ENCODE measurements at regions not wholly inside any gene's neighbourhood (a gene's known extent, or its start where the extent isn't known, plus 50 kb on each side); places are given as distances from the start of the nearest gene placed in this dataset.

GRCh38 chr15:97623091-97623661 is 337.3 kb upstream of the ARRDC4 start:
- no peak for DNase-seq (ENCODE audit: low read depth)

DNA sequence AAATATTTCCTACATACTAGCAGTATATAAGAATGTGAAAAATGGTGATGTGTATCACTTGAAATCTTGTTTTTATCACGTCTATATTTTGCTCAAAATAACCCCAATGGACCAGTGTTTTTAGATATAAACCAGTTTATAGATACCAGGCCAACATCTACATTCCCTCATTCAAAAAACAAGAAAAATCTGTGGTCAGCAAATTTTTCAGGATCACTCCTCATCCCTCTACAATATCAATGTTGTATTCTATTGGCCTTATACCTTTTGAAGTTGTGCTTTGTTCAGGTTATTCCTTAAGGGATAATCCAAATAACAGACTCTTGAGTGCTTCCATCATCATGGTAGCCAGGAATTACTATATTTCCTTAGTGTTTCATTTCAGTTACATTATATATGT is 332.9 kb upstream of the ARRDC4 start:
- DNase-seq (ENCODE audit: low read depth), result no peak

- DNase-seq (ENCODE audit: low read depth), result no peak
Measured at GRCh38 chr15:97645758-97646157, 314.7 kb upstream of the ARRDC4 start.

- DNase-seq (ENCODE audit: low read depth), result no peak
Measured at GRCh38 chr15:97648728-97649127, 311.8 kb upstream of the ARRDC4 start.

GRCh38 chr15:97652041-97652440 is 308.5 kb upstream of the ARRDC4 start:
- DNase-seq (ENCODE audit: low read depth), result no peak

- no peak for DNase-seq (ENCODE audit: low read depth)
Measured at GRCh38 chr15:97652700-97653167, 307.8 kb upstream of the ARRDC4 start.

GRCh38 chr15:97653896-97654295 is 306.6 kb upstream of the ARRDC4 start:
- DNase-seq (ENCODE audit: low read depth), result no peak

GRCh38 chr15:97654481-97655076 is 305.9 kb upstream of the ARRDC4 start:
- DNase-seq (ENCODE audit: low read depth), result no peak

DNA sequence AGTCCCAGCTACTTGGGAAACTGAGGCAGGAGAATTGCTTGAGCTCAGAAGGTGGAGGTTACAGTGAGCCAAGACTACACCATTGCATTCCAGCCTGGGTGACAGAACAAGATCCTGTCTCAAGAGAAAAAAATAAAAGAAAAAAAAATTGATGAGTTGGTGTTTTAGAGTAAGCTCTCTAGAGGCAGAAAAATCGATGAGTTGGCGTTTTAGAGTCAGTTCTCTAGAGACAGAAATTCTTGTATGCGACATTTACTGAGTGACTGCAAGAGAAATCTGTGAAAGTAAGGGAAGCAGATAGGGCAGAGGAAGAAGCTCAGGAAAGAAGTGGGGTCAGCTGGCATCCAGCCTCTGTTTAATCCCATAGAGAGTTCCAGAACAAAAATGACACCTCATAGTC is 298.7 kb upstream of the ARRDC4 start:
- DNase-seq (ENCODE audit: low read depth), result no peak

DNA sequence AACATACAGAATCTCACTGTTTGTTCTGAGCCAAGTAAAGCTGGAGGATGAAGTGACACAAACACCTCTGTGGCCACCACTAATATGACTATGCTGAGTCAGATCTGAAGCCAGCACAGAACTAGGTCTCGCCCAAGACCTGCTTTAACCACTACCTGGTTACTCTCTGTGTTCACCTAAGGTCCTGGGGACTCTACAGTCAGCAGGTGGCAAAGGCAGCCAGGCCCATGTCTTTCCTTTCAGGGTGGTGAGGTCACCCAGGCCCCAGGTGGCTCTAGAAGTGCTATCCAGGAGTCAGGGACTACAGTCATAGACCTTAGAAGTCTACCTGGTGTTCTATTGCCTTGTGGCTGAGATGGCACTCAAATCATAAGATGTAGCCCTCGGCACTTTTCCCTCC is 287.9 kb upstream of the ARRDC4 start:
- no peak for DNase-seq (ENCODE audit: low read depth)

- no peak for DNase-seq (ENCODE audit: low read depth)
Measured at GRCh38 chr15:97678656-97679055, 281.8 kb upstream of the ARRDC4 start.

DNA sequence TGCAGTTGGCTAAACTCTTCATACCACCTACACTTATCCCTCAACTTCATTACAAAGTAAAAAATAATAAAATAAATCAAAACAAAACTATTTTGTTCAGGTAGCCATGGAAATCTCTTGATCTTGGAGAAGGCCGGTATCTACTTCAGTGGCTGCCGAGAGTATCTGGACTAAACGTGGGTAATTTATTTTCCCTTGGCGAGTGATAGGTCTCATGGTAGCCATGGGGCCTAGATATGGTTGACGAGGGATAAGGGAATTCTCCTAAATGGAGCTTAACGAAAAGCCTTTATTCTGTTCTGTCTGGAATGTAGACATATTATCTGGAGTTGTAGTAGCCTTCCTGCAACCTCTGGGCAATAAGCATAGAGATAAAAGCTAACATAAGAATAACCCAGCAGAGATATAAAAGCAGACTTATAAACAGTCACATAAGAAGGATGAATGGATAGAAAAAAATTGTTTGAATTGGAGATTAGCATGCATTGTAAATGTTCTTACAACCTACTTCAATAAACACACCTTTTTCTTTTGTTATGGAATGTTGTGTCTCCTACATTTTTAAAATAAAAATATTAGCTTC is 281.3 kb upstream of the ARRDC4 start:
- no peak for DNase-seq (ENCODE audit: low read depth)

DNA sequence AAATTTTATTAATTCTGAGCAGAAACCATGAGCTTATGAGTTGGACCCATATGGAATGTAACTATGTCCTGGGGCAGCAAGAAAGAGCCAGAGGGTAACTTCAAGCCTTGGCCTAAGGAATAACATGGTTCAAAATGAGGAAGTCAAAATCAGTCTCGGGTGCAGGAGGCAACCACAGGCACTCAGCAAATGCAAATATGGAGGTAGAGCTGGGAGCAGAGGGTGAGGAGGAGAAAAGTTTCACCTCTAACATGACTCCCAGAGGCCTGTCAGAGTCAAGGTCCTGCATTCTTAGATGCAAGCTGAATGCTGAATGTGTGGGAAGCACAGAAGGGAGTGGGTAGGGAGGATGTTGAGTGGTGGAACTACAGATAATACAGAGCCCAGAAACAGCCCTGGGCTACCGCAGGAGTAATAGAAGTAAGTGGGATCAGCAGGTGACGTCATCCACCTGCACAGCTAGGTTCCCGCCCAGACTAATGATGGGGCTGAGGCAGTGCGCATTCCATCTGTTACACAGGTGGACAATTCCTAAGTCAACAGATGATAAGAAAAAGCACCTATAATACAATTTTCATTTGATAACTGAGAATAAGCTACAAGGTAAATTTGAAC is 279.8 kb upstream of the ARRDC4 start:
- no peak for DNase-seq (ENCODE audit: low read depth)

DNA sequence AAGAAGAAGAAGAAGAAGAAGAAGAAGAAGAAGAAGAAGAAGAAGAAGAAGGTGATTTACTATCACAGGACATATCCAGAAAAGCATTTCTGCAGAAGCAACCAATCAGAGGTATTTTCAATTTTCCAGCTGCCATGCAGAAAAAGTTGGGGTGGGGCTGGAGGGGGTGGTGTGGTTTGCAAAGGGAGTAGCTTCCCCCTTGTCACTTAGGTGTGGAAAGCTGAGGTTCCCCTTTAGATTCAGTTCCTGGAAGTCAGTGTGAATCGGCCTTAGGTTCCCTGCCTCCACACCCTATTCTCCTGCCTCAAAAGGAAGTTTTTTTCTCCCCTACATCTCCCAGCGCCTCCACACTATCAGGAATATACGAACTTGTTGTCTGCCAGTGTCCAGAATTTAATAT is 276.7 kb upstream of the ARRDC4 start:
- no peak for DNase-seq (ENCODE audit: low read depth)

- DNase-seq (ENCODE audit: low read depth), result no peak
Measured at GRCh38 chr15:97684249-97684648, 276.3 kb upstream of the ARRDC4 start.

DNA sequence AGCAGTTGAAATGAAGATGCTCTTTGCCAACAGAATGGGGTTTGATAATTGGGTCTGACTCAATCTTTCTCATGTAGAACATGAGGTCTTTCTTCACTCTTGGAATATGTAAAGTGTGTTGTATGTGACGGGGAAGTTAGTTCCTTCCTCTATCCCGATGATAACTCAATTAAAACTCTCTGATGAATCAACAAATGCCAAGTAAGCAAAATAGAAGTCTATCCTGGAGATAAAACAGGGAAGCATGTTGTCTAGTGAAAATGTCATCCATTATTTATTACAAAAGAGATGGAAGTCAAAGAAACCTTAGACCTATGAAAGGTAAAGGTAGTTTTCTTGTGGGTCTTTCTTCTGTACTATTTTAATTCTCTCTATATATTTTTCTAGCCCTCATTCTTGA is 274.2 kb upstream of the ARRDC4 start:
- DNase-seq (ENCODE audit: low read depth), result no peak

DNA sequence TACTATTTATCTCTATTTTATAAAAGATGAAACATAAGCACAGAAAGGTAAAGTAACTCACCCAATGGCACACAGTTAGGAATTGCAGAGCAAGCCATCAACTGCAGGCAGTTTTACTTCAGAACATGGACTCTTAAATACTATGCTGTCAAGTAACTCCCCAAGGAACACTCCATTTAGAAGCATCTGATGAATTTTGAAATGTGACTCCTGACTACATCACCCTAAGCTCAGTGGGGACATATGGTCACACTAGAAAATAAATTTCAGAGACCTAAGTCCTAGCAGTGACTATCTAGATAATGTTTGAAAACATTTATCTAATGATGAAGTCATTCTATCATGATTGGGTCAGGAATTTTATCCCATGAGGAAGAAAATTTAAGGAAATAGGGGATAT is 272.8 kb upstream of the ARRDC4 start:
- DNase-seq (ENCODE audit: low read depth), result no peak

DNA sequence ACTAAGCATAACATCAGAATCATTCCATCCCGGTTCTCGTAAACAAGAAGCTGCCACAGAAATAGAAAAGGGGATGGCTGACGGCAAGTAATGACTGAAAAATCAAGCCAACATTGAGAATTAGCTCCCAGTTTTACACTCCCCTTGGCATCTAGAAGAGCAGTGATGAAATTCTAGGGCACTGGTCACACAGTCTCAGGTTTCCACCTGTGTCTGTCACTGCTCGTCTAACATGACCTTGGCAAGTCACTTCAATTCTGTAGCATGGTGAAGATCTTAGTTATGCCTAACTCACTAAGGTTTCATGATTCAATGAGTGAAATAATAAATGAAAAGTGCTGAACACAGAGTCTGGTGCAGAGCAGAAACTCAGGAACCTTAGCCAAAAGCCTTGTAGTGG is 272.3 kb upstream of the ARRDC4 start:
- no peak for DNase-seq (ENCODE audit: low read depth)

GRCh38 chr15:97688886-97689285 is 271.6 kb upstream of the ARRDC4 start:
- DNase-seq (ENCODE audit: low read depth), result no peak

GRCh38 chr15:97691078-97691477 is 269.4 kb upstream of the ARRDC4 start:
- DNase-seq (ENCODE audit: low read depth), result no peak

- no peak for DNase-seq (ENCODE audit: low read depth)
Measured at GRCh38 chr15:97691799-97692198, 268.7 kb upstream of the ARRDC4 start.

GRCh38 chr15:97692301-97693015 is 268.0 kb upstream of the ARRDC4 start:
- DNase-seq (ENCODE audit: low read depth), result no peak

DNA sequence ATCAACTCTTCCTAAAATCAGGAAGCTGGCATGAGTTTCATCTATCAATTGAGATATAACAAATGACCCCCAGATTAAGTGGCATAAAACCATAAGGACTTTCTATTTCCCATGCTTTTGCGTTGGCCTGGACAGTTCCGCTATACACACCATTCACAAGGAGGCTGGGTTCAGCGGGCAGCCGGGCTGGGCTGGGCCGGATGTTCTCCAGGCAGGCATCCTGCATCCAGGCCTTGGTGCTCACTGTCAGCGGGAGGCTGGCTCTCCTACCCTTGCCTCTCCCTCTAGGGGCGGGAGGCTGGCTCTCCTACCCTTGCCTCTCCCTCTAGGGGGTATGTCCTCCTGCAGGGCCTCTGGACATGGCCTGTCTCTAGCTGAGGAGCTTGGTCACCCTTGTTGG is 266.0 kb upstream of the ARRDC4 start:
- DNase-seq (ENCODE audit: low read depth), result no peak

All from non-pigmented ciliary epithelial cell (primary cell).